ENCODE measurements at regions not wholly inside any gene's neighbourhood (a gene's known extent, or its start where the extent isn't known, plus 50 kb on each side); places are given as distances from the start of the nearest gene placed in this dataset.

DNA sequence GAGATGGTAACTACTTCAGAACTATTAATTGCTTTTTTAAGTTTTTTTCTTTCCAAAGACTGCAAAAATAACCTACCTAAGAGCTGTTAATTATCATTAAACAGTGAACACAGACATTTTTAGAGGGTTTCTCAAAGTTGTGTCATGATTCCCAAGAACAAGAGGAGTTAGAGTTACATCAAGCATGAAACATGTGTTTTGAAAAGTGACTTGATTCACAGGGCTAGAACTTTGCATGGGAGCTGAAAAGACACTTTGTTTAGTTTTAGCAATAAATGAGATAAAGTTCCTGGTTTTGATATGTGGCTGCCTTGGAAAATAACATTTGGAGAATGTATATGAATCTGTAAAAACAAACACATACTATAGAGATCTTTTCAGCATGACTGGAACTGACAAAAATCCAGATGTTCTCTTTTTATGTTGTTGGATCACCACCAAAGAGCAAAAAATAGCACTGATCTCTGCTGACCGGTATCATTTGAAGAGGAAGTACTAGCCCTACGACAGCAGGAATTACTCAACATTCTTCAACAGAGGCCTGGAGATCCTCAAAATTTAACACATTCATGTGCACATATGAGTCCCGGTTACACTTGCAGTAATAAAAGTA, 173.0 kb upstream of the PCDH18 start:
- TF ChIP-seq, protein P1, sequence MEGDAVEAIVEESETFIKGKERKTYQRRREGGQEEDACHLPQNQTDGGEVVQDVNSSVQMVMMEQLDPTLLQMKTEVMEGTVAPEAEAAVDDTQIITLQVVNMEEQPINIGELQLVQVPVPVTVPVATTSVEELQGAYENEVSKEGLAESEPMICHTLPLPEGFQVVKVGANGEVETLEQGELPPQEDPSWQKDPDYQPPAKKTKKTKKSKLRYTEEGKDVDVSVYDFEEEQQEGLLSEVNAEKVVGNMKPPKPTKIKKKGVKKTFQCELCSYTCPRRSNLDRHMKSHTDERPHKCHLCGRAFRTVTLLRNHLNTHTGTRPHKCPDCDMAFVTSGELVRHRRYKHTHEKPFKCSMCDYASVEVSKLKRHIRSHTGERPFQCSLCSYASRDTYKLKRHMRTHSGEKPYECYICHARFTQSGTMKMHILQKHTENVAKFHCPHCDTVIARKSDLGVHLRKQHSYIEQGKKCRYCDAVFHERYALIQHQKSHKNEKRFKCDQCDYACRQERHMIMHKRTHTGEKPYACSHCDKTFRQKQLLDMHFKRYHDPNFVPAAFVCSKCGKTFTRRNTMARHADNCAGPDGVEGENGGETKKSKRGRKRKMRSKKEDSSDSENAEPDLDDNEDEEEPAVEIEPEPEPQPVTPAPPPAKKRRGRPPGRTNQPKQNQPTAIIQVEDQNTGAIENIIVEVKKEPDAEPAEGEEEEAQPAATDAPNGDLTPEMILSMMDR (IDR thresholded peaks at IDR 0.05; ENCODE audit: extremely low read depth in 1 of 2, insufficient read depth in 1 of 2, low read depth in 1 of 2, low read length in 2 of 2) = no peak
- TF ChIP-seq, protein P2, sequence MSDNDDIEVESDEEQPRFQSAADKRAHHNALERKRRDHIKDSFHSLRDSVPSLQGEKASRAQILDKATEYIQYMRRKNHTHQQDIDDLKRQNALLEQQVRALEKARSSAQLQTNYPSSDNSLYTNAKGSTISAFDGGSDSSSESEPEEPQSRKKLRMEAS (IDR thresholded peaks at IDR 0.05; ENCODE audit: insufficient read depth, insufficient read length) = no peak
- TF ChIP-seq POLR2A (IDR thresholded peaks at IDR 0.05; ENCODE audit: low read depth, low read length) (no peak), GATA2 (IDR thresholded peaks at IDR 0.05; ENCODE audit: insufficient read depth, insufficient read length, low read depth, low read length) (no peak), POLR2AphosphoS5 (IDR thresholded peaks at IDR 0.05; ENCODE audit: insufficient read depth, low read depth, low read length) (no peak)

Measured in endothelial cell of umbilical vein (primary cell).